HK-2 (cell line): ENCODE measurements at regions not wholly inside any gene's neighbourhood (a gene's known extent, or its start where the extent isn't known, plus 50 kb on each side); places are given as distances from the start of the nearest gene placed in this dataset.
A peak's percentile ranks its signal among the peaks of the same experiment; 100 is the strongest.
"Not testable (repeated sequence)": the region's sequence is repeated elsewhere in the genome, so short reads cannot be mapped to it uniquely, and the experiment has no call there.

Source experiments
- DNase-seq: peaks from one replicate; pipeline ENCODE4 v3.0.0-alpha.2; 2018; ENCODE audit not compliant: unreplicated experiment

DNA sequence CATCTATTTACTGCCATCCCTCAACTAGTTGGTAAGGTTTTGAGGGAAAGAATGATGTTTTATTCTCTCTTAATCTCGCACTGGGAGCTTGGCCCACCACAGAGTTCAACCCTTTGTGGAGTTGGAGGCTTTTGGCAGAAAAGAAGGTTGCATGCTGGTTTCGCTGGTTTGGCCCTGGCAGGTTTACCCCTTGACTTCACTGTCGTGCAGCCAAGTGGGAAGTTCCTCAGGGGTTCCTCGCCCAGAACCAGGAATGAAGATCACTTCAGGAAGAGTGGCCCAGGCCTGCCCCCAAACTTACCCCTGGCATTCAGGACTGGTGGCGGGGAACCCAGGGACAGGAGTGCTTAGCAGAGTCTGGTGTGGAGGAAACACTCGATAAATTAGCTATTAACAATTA is 103.1 kb upstream of the LYZL2 start:
- DNase-seq: no peak

- DNase-seq: no peak
Measured at GRCh38 chr10:30731963-30732362, 102.4 kb upstream of the LYZL2 start.

DNA sequence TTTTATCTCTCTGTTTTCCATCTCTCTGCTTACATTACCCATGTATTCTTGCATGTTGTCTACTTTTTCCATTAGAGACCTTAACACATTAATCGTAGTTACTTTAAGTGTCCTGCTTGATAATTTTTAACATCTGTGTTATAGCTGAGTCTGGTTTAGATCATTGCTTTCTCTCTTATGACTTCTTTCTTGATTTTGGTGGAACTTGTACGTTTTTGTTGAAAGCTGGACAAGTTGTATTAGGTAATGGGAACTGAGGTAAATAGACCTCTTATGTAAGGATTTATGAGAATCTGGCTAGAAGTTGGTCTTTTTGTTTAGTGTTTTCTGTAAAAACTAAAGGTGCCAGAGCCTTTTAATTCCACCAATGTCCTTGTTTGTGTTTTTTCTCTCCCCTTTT is 100.8 kb upstream of the LYZL2 start:
- DNase-seq: no peak

GRCh38 chr10:30728766-30729165 is 99.2 kb upstream of the LYZL2 start:
- DNase-seq: no peak

DNA sequence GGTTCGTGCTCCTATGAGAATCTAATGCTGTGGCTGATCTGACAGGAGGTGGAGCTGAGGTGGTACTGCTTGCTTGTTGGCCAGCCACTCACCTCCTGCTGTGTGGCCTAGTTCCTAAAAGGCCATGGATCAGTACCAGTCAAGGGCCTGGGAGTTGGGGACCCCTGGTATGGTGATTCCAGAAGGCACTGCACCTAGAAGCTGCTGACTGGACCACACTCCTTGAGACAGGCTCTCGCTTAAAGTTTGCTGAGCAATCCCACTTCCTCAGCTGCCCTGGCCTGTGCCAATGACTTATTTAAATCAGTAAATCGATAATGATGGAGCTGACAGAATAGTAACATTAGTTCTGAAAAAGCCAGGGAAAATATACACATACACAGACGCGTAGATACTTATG is 98.6 kb upstream of the LYZL2 start:
- no peak for DNase-seq

GRCh38 chr10:30727524-30727923 is 98.0 kb upstream of the LYZL2 start:
- no peak for DNase-seq

- DNase-seq: peak; percentile 69
Measured at GRCh38 chr10:30726783-30727414, 97.3 kb upstream of the LYZL2 start.

DNA sequence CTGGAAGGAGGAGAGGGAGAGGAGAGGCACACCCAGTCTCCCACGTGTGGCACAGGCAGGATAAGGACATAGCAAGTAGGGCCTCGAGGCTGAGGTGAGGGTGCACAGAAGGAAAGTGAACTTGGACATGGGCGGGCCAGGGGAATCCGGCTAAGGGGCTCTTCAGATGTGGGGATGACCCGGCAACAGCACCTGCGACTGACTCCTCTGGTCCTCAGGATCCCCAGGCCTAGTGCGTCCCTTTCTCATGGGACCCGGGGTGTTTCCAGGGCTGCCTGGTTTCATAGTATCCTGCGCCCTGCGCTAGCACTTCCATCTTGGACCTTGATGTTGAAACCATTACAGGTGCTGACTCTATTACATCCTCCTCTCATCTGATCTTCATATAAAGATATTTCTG is 96.1 kb upstream of the LYZL2 start:
- DNase-seq: no peak

GRCh38 chr10:30724296-30724695 is 94.7 kb upstream of the LYZL2 start:
- DNase-seq: no peak

GRCh38 chr10:30722956-30723620 is 93.5 kb upstream of the LYZL2 start:
- no peak for DNase-seq

GRCh38 chr10:30719832-30720231 is 90.3 kb upstream of the LYZL2 start:
- DNase-seq: no peak

- DNase-seq: no peak
Measured at GRCh38 chr10:30709700-30710358, 80.3 kb upstream of the LYZL2 start.

DNA sequence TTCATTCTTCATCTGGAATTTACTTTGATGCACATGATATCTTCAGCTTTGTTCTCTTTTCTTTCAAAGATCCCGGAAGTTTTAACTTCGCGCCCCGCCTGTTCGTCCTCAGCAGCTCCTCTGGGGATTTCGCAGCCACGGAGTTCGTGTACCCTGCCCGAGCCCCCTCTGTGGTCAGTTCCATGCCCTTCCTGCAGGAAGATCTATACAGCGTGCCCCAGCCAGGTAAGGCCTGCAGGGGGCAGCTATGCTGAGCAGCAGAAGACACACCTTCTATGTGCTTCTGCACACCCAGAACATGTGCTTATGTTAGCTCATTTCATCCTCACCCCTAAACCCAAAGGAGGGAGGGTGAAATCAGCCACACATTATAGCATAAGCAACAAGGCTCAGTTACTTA is 79.7 kb upstream of the LYZL2 start:
- no peak for DNase-seq

DNA sequence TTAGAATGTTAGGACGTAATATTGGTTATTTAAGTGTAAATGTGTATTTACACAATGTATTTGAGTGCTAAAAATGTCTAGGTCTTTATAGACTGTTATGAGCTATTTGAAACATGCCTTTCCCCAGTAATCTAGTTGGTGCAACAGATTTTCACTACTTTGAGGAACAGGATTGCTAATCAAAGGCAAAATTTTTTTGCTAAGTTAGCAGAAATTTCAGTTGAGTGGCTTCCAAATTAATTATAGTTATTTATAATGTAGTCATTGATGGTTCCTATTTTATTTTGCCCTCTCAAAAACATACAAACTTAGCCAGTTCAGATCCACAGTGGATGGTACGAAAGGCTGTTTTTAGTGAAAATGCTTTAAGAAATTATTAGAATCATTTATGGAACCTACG is 78.7 kb upstream of the LYZL2 start:
- DNase-seq: no peak

DNA sequence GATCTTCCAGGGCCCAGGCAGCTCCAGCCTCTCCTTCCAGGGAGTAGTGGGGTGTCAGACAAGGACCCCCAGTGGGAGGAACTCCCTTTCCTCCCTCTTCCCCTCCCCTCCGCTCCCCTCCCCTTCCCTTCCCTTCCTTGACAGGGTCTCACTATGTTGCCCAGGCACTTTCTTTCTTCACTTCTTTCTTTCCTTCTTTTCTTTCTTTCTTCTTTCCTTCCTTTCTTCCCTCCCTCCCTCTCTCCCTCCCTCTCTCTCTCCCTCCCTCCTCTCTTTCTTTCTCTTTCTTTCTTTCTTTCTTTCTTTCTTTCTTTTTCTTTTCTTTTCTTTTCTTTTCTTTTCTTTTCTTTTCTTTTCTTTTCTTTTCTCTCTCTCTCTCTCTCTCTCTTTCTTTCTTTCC is 76.6 kb upstream of the LYZL2 start:
- DNase-seq: not testable (repeated sequence)

DNA sequence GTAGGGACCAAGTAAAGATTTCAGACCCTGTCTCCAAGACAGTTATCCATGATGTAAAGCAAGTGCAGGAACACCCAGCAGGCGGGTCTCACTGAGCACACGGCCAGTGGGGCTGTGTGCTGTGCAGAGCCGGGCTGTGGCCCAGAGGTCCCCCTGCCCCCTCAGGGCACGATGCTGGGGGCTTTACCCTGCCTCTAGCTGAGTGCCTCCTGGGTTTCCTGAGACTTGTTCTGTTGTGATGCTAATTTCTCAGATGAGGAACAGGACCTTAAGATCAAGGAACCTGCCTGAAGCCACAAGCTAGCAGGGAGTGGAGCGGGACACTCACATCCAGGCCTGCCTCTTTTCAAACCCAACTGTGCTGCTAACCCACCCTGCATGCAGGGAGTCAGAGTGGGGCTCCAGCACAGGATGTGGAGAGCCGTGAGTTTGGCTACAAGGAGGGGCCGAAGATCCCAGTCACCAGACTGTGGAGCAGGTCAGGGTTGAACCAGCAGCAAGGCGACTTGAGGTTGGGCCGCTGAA is 76.1 kb upstream of the LYZL2 start:
- DNase-seq: no peak

DNA sequence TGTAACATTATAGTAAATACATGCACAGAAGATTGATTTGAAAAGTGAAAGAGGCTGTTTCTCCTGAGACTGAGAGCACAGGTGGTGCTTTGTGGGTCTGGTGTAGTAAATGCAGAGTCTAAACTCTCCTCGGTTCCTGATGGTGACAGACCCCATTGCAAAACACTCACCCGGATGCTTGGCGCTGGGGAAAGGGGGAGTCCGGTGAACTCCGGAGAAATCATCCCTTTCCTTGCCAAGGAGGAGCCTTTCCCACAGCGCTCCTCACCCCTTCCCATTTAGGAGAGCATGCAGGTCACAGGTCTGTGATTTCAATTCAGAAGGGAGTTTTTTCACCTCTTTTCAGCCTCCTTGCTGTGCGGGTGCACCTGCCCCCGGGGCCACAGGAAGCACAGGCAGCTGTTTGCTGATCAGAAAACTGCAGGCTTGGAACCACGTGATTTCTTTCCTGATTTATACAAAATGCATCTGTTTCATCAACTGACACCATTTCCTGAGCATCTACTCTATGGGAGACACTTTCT is 75.6 kb upstream of the LYZL2 start:
- no peak for DNase-seq

DNA sequence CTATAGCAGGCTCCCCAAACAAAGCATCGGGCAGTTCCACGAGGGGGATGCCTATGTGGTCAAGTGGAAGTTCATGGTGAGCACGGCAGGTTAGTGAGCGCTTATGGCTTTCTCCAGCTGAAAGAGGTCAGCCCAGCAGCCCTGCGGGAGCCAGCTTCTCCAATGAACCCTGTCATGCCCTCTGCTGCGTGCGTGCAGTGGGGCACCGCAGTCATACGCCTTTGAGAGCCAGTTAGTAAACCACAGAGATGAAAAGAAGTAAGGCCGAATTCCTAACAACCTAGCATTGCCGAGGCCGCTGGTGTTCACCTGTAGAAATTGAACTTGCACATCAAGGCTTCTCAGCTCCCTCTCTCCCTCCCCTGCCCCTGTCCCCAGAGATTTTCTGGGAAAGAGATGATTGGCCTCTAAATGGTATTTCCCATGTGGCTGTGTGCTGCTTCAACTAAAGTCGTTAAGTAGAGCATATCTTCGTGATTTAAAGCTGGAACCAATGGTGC is 75.1 kb upstream of the LYZL2 start:
- not testable (repeated sequence) for DNase-seq

- no peak for DNase-seq
Measured at GRCh38 chr10:30704026-30704600, 74.6 kb upstream of the LYZL2 start.

DNA sequence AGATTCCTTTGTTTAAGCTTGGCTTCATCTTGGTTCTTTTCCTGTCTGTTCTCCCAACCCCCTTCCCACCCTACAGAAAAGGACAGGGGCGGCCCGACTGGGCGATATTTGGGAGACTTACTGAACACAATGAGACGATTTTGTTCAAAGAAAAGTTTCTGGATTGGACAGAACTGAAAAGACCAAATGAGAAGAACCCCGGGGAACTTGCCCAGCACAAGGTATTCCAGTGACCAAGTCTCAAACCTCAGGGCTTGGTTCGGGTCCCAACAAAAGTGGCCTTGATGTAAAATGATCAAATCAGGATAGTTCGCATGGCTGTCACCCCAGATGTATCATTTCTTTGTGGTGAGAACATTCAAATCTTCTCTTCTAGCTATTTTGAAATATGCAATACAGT is 73.9 kb upstream of the LYZL2 start:
- not testable (repeated sequence) for DNase-seq

- DNase-seq: no peak
Measured at GRCh38 chr10:30702860-30703259, 73.3 kb upstream of the LYZL2 start.

DNA sequence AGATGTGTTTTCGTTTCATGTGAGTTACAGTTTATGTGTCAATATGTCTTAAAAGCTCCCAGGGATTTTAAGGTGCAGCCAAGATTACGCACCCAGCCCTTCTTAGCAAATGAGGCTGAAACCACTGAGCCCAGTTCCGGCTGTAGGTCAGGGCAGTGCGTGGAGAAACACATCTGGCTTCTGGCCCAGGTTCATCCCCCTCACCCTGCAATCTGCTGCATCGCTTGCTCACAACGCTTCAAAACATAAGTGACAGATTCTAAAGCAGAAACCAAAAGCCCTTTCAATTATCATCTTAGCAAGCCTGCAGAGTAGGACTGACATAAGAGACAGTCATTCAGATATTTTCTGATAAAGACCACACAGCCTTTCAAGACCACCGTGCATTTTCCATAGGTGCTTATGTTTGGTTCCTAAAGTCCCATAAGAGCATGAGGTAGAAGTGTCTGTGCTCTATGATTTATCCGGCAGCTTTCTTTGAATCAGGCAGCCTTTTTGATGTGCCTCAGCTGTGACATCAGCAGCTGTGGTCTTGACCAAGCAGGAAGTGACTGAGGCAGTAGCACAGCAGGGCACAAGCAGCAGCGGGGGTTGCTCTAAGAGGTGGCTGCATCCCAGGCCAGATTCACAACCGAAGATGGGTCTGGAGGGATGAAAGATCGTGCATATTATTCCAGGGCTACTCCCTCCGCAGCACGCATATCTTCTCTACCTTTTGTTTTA is 72.1 kb upstream of the LYZL2 start:
- no peak for DNase-seq
